GM21526 (cell line): ENCODE measurements at regions not wholly inside any gene's neighbourhood (a gene's known extent, or its start where the extent isn't known, plus 50 kb on each side); places are given as distances from the start of the nearest gene placed in this dataset.

Experiments used
- ATAC-seq: cut with Tn5 transposase; IDR thresholded peaks from one replicate; pipeline ENCODE4 v1.9.1; 2021; ENCODE audit warnings: moderate library complexity; ENCODE audit not compliant: unreplicated experiment, low FRiP score

DNA sequence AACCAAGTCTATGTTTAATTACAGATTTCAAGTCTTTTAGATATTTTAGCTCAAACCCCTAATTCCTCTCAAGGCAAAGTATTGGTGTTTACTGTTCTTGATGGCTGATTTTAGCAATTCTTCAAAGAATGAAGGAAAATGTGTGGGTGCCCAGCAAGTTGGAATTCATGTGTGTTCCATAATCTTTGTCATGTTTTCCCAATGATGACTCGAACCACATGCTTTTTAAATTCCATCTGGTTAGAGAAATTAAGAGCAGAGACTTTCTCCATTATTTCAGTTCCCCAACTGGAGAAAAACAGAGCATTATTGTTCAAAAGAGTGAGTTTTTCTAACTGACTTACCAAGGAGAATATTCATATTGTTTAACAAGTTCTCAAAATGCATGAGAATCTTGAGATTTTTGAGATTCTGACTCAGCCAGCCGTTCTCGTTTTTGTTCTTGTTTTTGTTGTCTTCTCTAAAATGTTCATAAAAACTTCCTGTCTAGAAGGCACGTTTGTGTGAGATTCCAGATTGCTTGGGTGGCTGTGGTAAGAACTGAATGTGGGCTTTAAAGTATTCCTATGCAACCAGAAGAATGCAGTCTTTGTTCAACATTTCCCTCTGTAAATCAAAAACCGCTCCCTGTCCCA is 404.7 kb downstream of the IRS2 start:
- ATAC-seq, result no peak

DNA sequence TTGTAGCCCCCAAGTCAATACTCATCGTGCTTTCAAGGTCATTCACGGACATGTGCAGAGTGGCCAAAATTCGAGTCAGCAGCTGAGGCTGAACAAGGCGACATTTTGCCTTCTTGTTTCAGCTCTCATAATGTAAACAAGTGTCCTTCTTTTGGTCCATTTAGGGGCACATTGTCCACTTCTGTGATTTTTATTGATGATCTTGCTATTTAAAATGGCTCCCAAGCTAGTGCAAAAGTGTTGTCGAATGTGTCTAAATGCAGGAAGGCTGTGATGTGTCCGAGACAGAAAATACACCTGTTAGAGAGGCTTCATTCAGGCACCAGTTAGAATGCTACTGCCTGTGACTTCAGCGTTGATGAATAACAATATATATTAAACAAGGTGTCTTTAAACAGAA is 405.9 kb downstream of the IRS2 start:
- no peak for ATAC-seq

DNA sequence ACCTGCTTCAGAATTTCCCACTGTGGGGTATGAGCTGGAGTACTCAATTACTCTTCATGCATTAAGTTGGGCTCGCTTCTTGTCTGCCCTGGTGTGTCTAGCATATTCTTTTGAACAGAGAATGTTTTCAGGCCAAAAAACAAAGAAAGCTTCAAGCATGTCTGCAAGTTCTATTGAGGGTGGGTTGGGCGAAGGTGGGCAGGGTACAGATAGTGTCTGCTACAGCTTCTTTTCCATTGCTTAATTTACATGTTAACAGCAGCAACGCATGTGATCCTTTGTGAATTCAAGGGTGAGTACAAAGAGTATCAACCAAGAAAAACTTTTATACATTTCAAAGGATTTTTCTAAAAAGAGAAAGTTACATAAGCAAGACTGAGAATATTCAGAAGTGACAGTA is 406.5 kb downstream of the IRS2 start:
- ATAC-seq, result no peak

DNA sequence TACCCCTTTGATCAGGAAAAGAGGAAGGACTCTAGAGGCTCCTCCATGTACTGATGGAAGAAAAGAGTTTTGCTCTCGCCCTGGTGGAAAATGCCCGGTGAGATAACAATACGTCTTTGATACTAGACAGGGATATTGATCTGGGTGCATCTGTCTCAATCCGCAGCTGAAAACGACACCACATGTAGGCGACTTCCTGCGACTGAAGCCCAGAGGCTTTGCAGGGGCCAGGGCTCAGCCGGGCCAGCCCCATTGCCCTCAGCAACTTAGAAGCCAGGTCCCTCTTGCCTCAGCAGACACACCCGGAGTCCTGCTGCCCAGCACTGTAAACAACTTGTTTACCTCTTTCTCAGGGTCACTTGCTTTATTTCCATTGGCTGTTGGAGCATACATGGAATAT is 409.4 kb downstream of the IRS2 start:
- no peak for ATAC-seq

DNA sequence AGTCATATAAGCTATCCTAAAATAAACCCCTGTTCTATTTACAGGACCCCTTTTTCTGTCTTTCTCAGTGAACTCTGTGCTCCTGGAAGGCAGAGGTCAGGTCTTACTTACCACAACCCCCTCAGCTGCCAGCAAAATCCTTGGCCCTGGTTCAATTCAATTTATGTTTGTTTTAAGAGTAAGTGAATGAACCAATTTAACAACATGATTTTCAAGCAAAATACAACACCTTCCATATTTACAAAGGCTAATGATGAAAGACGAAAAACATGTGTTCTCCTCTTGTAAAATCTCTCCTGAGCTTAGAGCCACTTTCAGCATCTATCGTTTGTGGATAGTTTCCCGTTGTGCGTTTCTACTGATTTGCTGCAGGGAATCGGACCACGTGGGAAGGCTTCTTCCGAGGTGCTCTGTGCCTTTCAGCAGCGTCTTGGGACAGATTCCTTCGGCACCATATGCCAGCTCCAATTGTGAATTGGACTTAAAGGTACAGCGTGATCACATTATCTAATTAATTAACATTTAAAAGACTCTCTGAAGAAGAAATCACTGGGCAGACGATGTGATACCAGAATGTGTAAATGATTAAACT is 411.7 kb downstream of the IRS2 start:
- ATAC-seq, result no peak

DNA sequence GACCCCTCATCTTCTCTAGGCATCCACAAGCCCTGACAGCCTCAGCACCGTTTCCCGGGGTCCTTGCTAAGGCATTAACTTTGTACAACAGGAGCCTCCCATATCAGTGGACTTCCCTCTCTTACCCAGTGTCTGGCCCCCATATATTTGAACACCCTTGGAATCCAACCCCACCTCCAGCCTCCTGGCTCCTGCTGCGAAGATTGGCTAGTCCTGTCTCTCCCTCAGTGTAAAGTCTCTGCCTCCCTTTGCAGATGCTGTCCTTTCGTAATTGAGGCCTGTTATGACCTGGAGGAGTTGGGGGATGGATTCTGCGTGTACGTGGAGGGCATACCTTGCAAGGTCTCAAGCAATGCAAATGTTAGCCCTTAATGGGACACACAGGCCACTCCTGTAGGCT is 413.7 kb downstream of the IRS2 start:
- no peak for ATAC-seq

DNA sequence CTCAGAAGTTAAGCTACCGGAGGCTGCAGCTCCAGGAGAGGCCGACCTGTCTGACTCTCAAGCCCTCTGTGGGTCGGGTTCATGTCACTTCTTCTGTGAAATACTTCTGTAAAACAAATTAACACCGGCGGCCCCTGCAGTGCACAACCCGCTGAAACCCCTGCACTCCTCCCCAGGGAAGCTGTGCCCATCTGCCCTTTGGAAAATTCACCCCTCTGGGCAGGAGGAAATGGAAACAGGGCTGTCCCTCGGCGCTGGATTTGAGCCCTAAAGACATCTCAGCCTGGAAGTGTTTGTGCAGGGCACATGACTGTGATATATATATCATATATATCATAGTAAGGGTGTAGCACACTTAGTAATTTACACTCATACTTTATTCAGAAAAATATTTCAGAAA is 415.3 kb downstream of the IRS2 start:
- no peak for ATAC-seq

DNA sequence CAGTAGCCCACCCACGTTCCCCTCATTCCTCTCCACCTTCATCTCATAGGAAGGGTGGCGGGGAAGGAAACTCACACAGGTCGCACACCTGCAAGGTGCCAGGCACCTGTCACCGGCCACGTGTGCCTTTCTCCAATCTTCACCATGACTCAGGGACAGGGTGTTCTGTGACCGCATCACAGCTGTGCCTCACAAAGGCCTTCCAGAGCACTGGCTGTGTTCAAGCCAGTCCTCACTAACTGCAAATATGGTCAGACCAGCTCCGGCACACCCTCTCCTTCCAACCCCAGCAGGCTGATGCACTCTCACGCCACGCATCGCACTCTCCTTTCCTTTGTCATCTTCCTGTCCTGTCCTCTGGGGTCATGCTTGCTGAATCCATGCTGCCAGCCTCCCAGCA is 415.9 kb downstream of the IRS2 start:
- no peak for ATAC-seq

DNA sequence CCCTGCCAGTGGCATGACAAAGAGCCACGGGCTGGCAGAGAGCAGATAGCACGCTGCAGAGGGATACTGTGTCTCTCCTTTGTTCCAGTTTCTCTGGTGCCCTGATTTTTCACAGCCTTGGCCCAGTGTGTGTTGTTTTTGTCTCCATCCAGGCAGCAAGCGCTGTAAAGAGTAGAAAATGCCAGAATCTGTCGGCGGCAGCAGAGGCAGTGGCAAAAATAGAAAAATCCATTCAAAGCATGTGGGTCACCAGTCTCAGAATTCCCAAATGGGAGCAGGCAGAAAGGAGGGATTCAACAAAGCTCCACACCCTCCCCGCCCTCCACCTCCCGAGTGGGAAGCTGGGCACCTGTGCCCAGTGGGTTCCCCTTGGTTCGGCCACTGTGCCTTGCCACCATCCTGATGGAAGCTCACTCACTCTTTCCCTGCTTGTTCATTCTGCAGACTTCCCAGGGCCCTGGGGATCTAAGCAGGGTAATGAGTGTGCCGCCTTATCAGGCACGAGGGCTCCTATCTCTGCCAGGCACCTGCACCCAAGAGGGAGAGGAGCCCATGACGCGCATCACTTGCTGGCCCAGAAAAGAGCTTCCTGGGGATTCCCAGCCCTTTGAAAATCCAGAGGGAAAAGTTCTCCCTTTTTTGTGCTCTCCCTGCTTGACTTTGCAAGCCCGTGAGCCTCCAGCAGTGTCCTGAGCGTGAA is 416.9 kb downstream of the IRS2 start:
- no peak for ATAC-seq

DNA sequence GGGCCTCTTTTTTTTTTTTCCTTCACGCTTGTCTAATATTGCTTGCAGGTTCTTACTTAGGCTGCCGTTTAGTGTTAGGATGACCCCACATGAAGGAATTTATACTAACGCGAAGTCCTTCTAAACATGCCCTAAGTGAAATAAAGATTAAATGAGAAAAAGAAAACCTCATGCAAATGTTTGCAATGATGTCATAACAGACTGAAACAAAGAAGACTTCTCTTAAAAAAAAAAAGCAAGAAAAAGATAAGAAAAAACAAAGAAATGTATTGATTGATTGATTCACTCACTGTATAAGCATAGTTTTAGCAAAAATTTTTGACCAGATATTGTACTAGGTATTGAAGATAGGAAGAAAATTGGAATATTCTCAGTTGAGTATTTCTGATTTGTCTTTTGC is 418.2 kb downstream of the IRS2 start:
- no peak for ATAC-seq

DNA sequence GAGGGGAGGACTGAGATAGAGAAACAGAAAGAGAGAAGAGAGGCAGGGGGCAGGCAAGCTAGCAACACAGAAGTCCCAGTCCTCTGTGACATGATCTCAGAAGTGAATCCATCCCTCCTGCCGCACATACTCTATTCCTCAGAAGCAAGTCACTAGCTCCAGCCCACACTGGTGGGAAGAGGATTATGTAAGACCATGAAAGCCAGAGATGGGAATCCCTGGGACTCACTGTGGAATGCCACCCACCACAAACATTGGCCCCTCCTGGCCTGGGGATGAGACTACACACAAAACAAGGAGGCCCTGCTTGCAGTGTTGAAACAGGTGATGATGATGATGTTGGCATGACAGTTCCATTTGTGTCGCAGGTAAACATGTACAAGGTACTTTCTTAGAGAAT is 419.9 kb downstream of the IRS2 start:
- ATAC-seq, result no peak

DNA sequence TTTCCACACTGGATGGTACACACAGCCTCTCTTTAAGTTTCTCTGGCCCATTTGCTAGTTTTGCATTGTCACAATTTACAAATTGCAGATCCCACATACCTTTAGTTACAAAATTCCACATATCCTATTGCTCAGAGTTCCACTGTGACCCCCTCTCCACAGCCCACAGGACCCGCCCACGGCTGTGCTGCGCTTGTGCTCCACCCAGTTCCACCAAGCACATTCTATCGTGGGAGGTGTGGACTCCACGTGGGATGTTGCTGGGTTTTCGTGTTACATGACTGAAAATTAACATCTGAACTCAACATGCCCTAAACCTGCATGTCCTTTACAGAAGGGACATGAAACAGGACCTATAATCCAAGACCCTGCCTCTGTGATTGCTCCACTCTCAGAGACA is 423.0 kb downstream of the IRS2 start:
- no peak for ATAC-seq

DNA sequence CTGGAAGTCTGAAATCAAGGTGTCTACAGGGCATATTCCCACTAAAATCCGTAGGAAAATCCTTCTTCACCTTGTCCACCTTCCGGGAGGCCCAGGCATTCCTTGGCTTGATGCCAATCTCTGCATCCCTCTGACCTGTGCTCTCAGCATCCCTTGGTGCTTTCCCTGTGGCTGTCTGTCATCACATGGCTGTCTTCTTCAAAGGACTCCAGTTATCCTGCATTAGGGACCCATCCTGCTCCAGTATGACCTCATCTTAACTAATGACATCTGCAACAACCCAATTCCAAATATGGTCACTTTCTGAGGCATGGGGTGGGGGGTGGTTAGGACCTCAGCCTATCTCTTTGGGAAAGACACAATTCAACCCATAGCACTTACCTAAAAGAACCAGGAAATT is 423.8 kb downstream of the IRS2 start:
- no peak for ATAC-seq

DNA sequence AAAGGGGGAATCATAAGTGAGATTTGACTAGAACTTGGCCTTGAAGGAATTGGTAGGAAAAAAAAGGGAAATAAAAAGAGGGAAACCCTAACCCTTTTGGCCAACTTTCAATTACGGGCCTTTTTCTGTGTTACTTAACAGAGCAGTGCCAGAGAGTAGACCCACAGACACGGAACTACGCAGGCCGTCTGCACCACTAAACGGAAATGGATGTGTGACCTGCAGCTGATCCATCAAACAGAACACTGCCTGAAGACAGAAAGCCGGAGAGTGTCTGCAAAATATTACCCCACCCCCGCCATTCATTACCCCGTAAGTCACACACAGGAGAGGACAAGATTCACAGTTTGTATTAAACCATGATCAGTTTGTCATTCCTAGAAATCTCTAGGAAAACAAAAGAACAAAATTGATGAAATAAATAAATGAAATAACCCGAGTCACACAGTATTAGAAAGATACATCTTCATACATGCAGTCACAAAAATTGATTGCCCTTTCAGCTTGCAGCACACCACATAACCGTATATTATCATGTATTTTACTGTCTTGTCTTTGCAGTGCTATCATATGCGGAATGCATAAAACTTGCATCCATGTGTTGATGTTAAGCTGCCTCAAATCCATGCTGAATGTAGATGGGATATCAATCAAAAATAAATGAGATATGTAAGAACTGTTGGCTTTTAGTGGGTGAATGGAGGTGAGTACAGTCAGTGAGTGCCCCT is 424.7 kb downstream of the IRS2 start:
- ATAC-seq, result no peak

DNA sequence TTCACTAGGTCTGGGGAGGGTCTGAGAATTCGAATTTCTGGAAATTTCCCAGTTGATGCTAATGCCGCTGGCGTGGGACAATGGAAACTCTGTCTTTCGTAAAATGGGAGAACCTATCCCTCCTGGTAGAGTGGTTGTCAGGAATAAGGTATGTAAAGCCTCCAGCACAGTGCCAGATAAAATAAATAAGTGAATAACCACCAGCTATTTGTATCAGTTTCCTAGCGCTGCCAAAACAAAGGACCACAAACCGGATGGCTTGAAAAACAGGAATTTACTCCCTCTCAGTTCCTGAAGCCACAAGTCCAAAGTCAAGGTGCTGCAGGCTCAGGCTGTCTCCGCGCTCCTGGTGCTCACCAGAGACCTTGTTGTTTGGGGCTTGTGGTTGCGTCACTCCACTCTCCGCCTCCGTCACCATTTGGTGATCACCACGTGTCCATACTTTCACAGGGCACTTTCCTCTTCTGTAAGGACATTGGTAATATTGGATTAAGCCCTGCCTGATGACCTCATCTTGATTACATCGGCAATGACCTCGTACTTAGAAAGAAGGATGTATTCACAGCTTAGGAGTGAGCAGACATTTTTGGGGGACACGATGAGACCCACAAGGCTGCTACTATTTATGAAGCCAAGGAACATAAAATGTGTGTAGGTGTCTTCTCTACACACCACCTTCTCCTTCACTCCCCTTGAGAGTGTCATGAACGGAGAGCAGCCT is 428.5 kb downstream of the IRS2 start:
- no peak for ATAC-seq

DNA sequence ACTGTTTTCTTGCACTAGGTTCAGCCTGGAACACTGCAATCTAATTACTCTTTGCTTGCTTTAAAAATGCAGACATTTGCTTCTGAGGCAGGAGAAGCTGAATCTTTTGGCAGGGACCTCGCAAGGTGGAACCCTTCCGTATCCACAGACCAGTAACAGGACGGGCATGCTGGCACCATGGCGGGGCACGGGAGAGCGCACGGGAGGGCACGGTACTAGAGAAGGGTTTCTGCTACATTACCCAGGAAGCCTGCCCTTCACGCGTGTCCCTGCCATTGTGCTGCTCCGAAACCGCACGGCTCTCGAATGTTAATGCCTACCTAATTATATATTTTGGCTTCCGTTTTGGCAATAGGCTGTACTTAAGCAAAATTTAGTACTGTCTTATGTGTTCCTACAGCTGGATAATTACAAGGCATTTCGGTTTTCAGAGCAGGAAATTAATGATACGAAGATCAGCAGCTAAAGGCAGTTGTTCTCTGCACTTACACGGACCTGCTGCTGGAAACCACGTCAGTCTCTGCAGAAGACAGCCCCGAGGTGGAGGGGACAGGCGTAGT is 430.4 kb downstream of the IRS2 start:
- ATAC-seq, result no peak

DNA sequence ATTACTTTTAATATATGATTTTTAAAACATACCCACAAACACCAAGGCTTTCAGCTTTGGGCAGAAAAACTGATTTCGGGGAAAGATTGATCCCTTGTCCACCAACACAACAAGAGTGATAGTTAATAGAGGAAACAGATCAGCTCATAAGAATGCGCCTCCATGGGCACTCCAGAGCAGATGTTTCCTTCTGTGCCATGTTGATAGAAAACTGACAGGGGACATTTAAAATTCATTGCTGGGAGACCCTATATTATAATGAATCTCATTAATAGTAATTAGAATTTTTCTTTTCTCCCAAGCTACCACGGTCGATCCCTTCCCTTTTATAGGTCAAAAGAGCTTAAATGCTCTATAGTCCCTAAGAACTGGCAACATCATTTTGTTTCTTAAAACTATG is 431.2 kb downstream of the IRS2 start:
- ATAC-seq, result no peak

DNA sequence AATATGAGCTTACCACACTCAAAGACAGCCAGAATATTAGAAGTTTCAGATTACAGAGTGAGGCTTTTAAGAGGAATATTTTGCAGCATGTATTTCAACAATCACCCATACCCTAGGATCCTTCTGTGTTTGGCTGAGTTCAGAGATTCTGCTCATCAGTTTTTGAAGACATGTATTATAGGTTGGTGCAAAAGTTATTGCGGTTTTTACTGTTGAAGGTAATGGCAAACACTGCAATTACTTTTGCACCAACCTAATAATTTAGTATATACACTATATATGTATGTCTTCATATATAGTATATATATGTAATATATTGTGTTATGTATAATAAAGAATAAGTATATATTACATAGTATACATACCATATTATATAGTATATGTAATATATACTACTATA is 435.1 kb downstream of the IRS2 start:
- no peak for ATAC-seq

DNA sequence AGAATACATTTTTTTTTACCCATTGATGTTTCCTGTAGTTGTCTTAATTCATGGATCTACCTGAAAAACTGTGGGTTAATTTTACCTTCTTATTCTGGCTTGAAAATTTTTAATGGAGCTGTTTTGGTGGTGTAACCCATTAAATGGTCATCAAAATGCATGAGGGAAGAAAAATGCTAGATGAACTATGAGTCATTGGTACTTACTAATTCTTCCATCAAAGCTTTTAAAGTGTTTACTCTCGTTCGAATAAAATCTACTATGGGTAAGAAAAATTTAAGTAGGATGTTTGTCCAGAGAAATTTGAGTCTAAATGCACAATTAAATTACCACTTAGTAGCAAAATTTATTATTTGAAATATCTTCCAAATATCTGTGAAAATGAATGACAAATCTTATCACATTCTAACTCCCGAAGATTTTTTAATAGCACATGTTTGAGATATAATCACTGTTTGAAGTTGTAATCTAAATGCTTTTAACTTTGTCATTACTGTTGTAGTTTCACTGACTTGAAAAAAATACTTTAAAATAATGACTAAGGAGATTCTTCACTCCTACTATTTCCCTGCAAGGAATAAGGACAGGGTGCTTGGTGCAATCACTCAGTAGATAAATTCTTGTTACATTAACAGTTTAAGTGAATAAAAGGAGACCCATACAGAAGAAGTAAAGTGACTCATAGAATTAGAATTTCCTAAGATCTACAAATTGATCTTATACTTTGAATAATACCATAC is 437.7 kb downstream of the IRS2 start:
- no peak for ATAC-seq

DNA sequence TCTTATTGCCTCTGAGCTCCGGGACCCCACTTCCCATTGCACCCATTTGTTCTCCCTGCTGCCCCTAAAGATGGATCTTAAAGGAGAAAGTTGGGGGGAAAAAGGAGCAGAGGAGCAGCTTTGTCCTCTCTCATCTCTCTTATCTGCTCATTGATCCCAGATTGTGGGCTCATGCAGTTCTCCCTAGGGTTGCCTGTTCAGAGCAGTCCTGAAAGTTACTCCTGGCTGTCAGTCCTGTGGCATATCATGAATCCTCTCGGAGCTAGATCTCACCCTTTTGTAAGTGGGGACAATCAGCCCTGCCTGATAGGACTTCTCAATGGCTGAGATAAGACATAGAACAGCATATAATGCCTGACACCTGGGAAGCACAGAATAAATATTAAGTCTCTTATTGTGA is 440.3 kb downstream of the IRS2 start:
- no peak for ATAC-seq
